A549 (cell line): ENCODE measurements at regions not wholly inside any gene's neighbourhood (a gene's known extent, or its start where the extent isn't known, plus 50 kb on each side); places are given as distances from the start of the nearest gene placed in this dataset.

Experiments
- ATAC-seq, 2 experiments: fragments of 200-7000 bp in 1 of 2; fragments of >200 bp in 1 of 2; cut with Nextera tagmentation in 1 of 2; cut with Tn5 transposase in 1 of 2; 3 replicates each; pipeline versions ENCODE4 v1.8.0 to v1.9.1; 2018 to 2020; ENCODE audit warnings: mild to moderate bottlenecking in 1 of 2, moderate library complexity in 1 of 2
- CTCF ChIA-PET: fragments of 300-600 bp; sonication (Branson Sonifier 250); formaldehyde crosslinking; extraction: SDS; loops from one replicate; lab custom pipeline; 2021; ENCODE audit warnings: antibody characterized with exemption, inconsistent platforms; lab: Yijun Ruan, JAX
- POLR2A ChIA-PET: fragments of 350-600 bp; formaldehyde crosslinking; extraction: SDS; loops from one replicate; lab custom pipeline; 2021; ENCODE audit warnings: antibody characterized with exemption, inconsistent platforms; lab: Yijun Ruan, JAX
- DNase-seq, 2 experiments: peaks; one replicate each; pipeline versions ENCODE4 v3.0.0 to v3.0.0-alpha.2; 2011 to 2016; ENCODE audit warnings: low read depth in 1 of 2, low spot score in 1 of 2
- FAIRE-seq: peaks from 2 replicates; lab custom pipeline; 2011; peaks lifted over from hg19 to GRCh38; lab: Jason Lieb, UNC
- H3K27ac ChIP-seq, 2 experiments: fragments of >200 bp; sonication (Bioruptor Twin); formaldehyde crosslinking; 3 replicates each; pipeline ENCODE4 v1.5.1; 2016 to 2017
- H3K4me1 ChIP-seq: fragments of >200 bp; sonication (Bioruptor Twin); formaldehyde crosslinking; 3 replicates; pipeline ENCODE4 v1.6.1; 2016
- H3K4me2 ChIP-seq: fragments of >200 bp; sonication (Bioruptor Twin); formaldehyde crosslinking; 3 replicates; pipeline ENCODE4 v1.6.1; 2016
- H3K4me3 ChIP-seq: fragments of >200 bp; sonication (Bioruptor Twin); formaldehyde crosslinking; 3 replicates; pipeline ENCODE4 v1.5.1; 2016
- H3K9me3 ChIP-seq: fragments of >200 bp; sonication (Bioruptor Twin); formaldehyde crosslinking; 3 replicates; pipeline ENCODE4 v1.6.1; 2016
- BCL3 ChIP-seq: fragments of >200 bp; sonication (Bioruptor Twin); formaldehyde crosslinking; IDR thresholded peaks from 3 replicates; pipeline ENCODE4 v1.6.1; 2016
- BHLHE40 ChIP-seq: IDR thresholded peaks from 2 replicates; pipeline ENCODE4 v1.6.1; 2012; ENCODE audit warnings: low read depth, low read length, inconsistent platforms
- CBX8 ChIP-seq: fragments of 200-600 bp; sonication (generic); IDR thresholded peaks from 2 replicates; pipeline ENCODE4 v1.6.1; 2016
- CHD2 ChIP-seq: fragments of 150-350 bp; IDR thresholded peaks from 2 replicates; pipeline ENCODE4 v1.6.1; 2014; ENCODE audit warnings: low read length; ENCODE audit not compliant: partially characterized antibody
- CTCF ChIP-seq: fragments of >200 bp; sonication (Bioruptor Twin); formaldehyde crosslinking; IDR thresholded peaks from 3 replicates; pipeline ENCODE4 v1.5.1; 2016
- E2F6 ChIP-seq: IDR thresholded peaks from 2 replicates; pipeline ENCODE4 v1.6.1; 2012; ENCODE audit warnings: low read depth, borderline replicate concordance
- EHF ChIP-seq: fragments of 250-450 bp; sonication (Bioruptor Pico); IDR thresholded peaks from 2 replicates; pipeline ENCODE4 v1.5.0; 2020; ENCODE audit warnings: mild to moderate bottlenecking
- EHMT2 ChIP-seq: fragments of 200-600 bp; sonication (generic); IDR thresholded peaks from 2 replicates; pipeline ENCODE4 v1.6.1; 2016; ENCODE audit warnings: antibody characterized with exemption, low read depth, mild to moderate bottlenecking, moderate library complexity
- FOSB ChIP-seq: fragments of 250-450 bp; sonication (Bioruptor Pico); IDR thresholded peaks from 2 replicates; pipeline ENCODE4 v1.5.0; 2020; ENCODE audit warnings: mild to moderate bottlenecking, moderate library complexity
- HMGXB4 ChIP-seq: fragments of 250-450 bp; sonication (Bioruptor Pico); IDR thresholded peaks from 2 replicates; pipeline ENCODE4 v1.5.0; 2021; ENCODE audit warnings: mild to moderate bottlenecking, moderate library complexity, borderline replicate concordance
- JUNB ChIP-seq: fragments of >200 bp; sonication (Bioruptor Twin); formaldehyde crosslinking; IDR thresholded peaks from 2 replicates; pipeline ENCODE4 v1.6.1; 2016
- KDM1A ChIP-seq: fragments of 200-600 bp; sonication (generic); IDR thresholded peaks from 2 replicates; pipeline ENCODE4 v1.6.1; 2016; ENCODE audit warnings: low read depth, mild to moderate bottlenecking
- MAX ChIP-seq: IDR thresholded peaks from 2 replicates; pipeline ENCODE4 v1.6.1; 2012
- MYC ChIP-seq: IDR thresholded peaks from 2 replicates; pipeline ENCODE4 v1.6.1; 2012; ENCODE audit warnings: mild to moderate bottlenecking, inconsistent platforms, low read length, improper control_type of control experiment, borderline replicate concordance
- NFE2L2 ChIP-seq: fragments of 150-350 bp; conservative IDR thresholded peaks from 2 replicates; pipeline ENCODE4 v1.6.1; 2014; ENCODE audit warnings: low read length
- NPAS2 ChIP-seq: fragments of 250-450 bp; sonication (Bioruptor Pico); IDR thresholded peaks from 2 replicates; pipeline ENCODE4 v1.8.0; 2022; ENCODE audit warnings: mild to moderate bottlenecking, moderate library complexity, borderline replicate concordance
- POLR2AphosphoS2 ChIP-seq: conservative IDR thresholded peaks from 2 replicates; pipeline ENCODE4 v1.6.1; 2012; ENCODE audit warnings: low read length, improper control_type of control experiment, inconsistent platforms
- RCOR1 ChIP-seq: fragments of 150-350 bp; IDR thresholded peaks from 2 replicates; pipeline ENCODE4 v1.6.1; 2014; ENCODE audit warnings: antibody characterized with exemption, low read length, low read depth
- RNF2 ChIP-seq: fragments of 200-600 bp; sonication (generic); IDR thresholded peaks from 2 replicates; pipeline ENCODE4 v1.6.1; 2016; ENCODE audit warnings: low read depth, mild to moderate bottlenecking, antibody characterized with exemption, moderate library complexity, borderline replicate concordance
- SREBF2 ChIP-seq: fragments of 450-650 bp; IDR thresholded peaks from 2 replicates; pipeline ENCODE4 v1.6.1; 2014; ENCODE audit warnings: mild to moderate bottlenecking, moderate library complexity
- ZC3H11A ChIP-seq: fragments of 450-650 bp; IDR thresholded peaks from 2 replicates; pipeline ENCODE4 v1.6.1; 2014; ENCODE audit warnings: antibody characterized with exemption, mild to moderate bottlenecking
- ZFP36 ChIP-seq: fragments of 450-650 bp; IDR thresholded peaks from 2 replicates; pipeline ENCODE4 v1.6.1; 2014; ENCODE audit warnings: borderline replicate concordance; ENCODE audit not compliant: partially characterized antibody
- ZNF302 ChIP-seq: fragments of 250-450 bp; sonication (Bioruptor Pico); IDR thresholded peaks from 2 replicates; pipeline ENCODE4 v1.9.0; 2021; ENCODE audit warnings: inconsistent platforms, mild to moderate bottlenecking, moderate library complexity
- ZSCAN20 ChIP-seq: fragments of 250-450 bp; sonication (Bioruptor Pico); IDR thresholded peaks from 2 replicates; pipeline ENCODE4 v1.8.0; 2022; ENCODE audit warnings: mild to moderate bottlenecking, moderate library complexity
- WGBS: methylation state at CpG from one replicate; pipeline ENCODE4 v1.1.6; 2017; ENCODE audit errors: missing lambda C conversion rate; 5-methylcytosine and 5-hydroxymethylcytosine counted together

GRCh38 chr6:139644821-139645220 is 270.4 kb upstream of the CITED2 start (continued):
- TF ChIP-seq CTCF, result no peak
- no peak for TF ChIP-seq FOSB (CRISPR knock-in tag)
- no peak for TF ChIP-seq MYC
- TF ChIP-seq ZNF302 (CRISPR knock-in tag), result no peak
- no peak for TF ChIP-seq BCL3
- TF ChIP-seq EHMT2, result no peak
- no peak for TF ChIP-seq KDM1A

- no peak for ATAC-seq
- DNase-seq, result no peak
- ChIA-PET CTCF (no interaction called here), POLR2A (no interaction called here)
- Histone ChIP-seq H3K9me3 (no peaks in the 10 kb centered on the region), H3K27ac (no peak overlapping the region), H3K4me1 (no peaks in the 10 kb centered on the region), H3K4me2 (no peak overlapping the region), H3K4me3 (no peak overlapping the region)
- 82% methylated on average over 5 of the region's 5 CpGs for WGBS
- TF ChIP-seq ZFP36, result no peak
- FAIRE-seq, result no peak
Observed at GRCh38 chr6:139643986-139644385, 269.5 kb upstream of the CITED2 start.

- H3K4me1 ChIP-seq, result no peaks in the 10 kb centered on the region
- no peaks in the 10 kb centered on the region for H3K9me3 ChIP-seq
- H3K4me3 ChIP-seq, result no peak overlapping the region
- no peak overlapping the region for H3K4me2 ChIP-seq
- no peak for DNase-seq
- POLR2A ChIA-PET, result no interaction called here
- TF ChIP-seq KDM1A (no peak), MAX (no peak), JUNB (no peak), NFE2L2 (no peak), ZSCAN20 (CRISPR knock-in tag) (no peak), CBX8 (no peak), POLR2AphosphoS2 (no peak), ZC3H11A (no peak), CHD2 (no peak), SREBF2 (no peak), NPAS2 (CRISPR knock-in tag) (no peak), CTCF (no peak), RCOR1 (no peak), BHLHE40 (no peak), HMGXB4 (CRISPR knock-in tag) (no peak), E2F6 (no peak), RNF2 (no peak), MYC (no peak), EHF (CRISPR knock-in tag) (no peak)
- CTCF ChIA-PET, result no interaction called here
- H3K27ac ChIP-seq, result no peak overlapping the region
- WGBS, result 72% methylated on average over 2 of the region's 2 CpGs
- no peak for ATAC-seq
- FAIRE-seq, result no peak
Observed at GRCh38 chr6:139642346-139642745, 267.9 kb upstream of the CITED2 start.
